GM13976 (cell line): ENCODE measurements at regions not wholly inside any gene's neighbourhood (a gene's known extent, or its start where the extent isn't known, plus 50 kb on each side); places are given as distances from the start of the nearest gene placed in this dataset.

Experiments
- DNase-seq: peaks from one replicate; pipeline ENCODE4 v3.0.0; 2012; ENCODE audit warnings: low spot score
- CTCF ChIP-seq: IDR thresholded peaks from 2 replicates; pipeline ENCODE4 v1.5.1; 2012; ENCODE audit warnings: borderline replicate concordance, mild to moderate bottlenecking; ENCODE audit not compliant: insufficient read depth; ENCODE audit errors: extremely low read depth, missing control alignments, control extremely low read depth
- in situ Hi-C: fragments of 300-500 bp; cut with MboI; formaldehyde crosslinking; loops from one replicate; pipeline ENCODE4 v1.12.0; 2022; ENCODE audit warnings: low sequenced_read_pairs, mixed read lengths, inconsistent platforms; ENCODE audit not compliant: unreplicated experiment

- no peak for TF ChIP-seq CTCF
- no peak for DNase-seq
- in situ Hi-C loops, result no loop called here
Observed at GRCh38 chr7:155247479-155248365, 50.0 kb upstream of the INSIG1 start.
